Liver (tissue), 8 donors: ENCODE measurements at regions not wholly inside any gene's neighbourhood (a gene's known extent, or its start where the extent isn't known, plus 50 kb on each side); places are given as distances from the start of the nearest gene placed in this dataset.

ENCODE experiments used
- DNase-seq: peaks from one replicate; pipeline ENCODE4 v3.0.0-alpha.2; 2017; ENCODE audit warnings: low spot score
- H3K27ac ChIP-seq, 2 donors: one replicate each; pipeline ENCODE4 v1.7.0; 2013; ENCODE audit warnings: inconsistent platforms in 2 of 2, low read length in 2 of 2, control low read depth in 1 of 2, low read depth in 1 of 2, mild to moderate bottlenecking in 1 of 2
- H3K27me3 ChIP-seq, 4 donors: one replicate each; pipeline versions ENCODE4 v1.6.1 to v1.7.0; 2013; ENCODE audit warnings: low read length in 3 of 4, inconsistent platforms in 1 of 4, mild to moderate bottlenecking in 1 of 4, moderate library complexity in 1 of 4; ENCODE audit not compliant: control insufficient read depth in 4 of 4, insufficient read depth in 4 of 4
- H3K36me3 ChIP-seq, 4 donors: one replicate each; pipeline versions ENCODE4 v1.6.1 to v1.7.0; 2013; ENCODE audit warnings: low read length in 3 of 4, mild to moderate bottlenecking in 3 of 4, low read depth in 1 of 4, moderate library complexity in 1 of 4; ENCODE audit not compliant: control insufficient read depth in 4 of 4, insufficient read depth in 3 of 4
- H3K4me1 ChIP-seq, 4 donors: one replicate each; pipeline versions ENCODE4 v1.6.1 to v1.7.0; 2013; ENCODE audit warnings: low read length in 3 of 4, mild to moderate bottlenecking in 3 of 4, moderate library complexity in 1 of 4; ENCODE audit not compliant: control insufficient read depth in 4 of 4, insufficient read depth in 4 of 4
- H3K4me3 ChIP-seq, 3 donors: one replicate each; pipeline versions ENCODE4 v1.6.1 to v1.7.0; 2013; ENCODE audit warnings: low read length in 3 of 3, control low read depth in 1 of 3, low read depth in 1 of 3, mild to moderate bottlenecking in 1 of 3
- H3K9ac ChIP-seq, 2 donors: one replicate each; pipeline ENCODE4 v1.7.0; 2013; ENCODE audit warnings: low read length in 2 of 2, mild to moderate bottlenecking in 2 of 2, moderate library complexity in 2 of 2, control low read depth in 1 of 2, low read depth in 1 of 2
- H3K9me3 ChIP-seq, 4 donors: one replicate each; pipeline versions ENCODE4 v1.6.1 to v1.7.0; 2013; ENCODE audit warnings: low read length in 3 of 4; ENCODE audit not compliant: control insufficient read depth in 4 of 4
- CTCF ChIP-seq: fragments of 150-350 bp; IDR thresholded peaks from 2 replicates; pipeline ENCODE4 v1.5.1; 2017; ENCODE audit warnings: improper control_type of control experiment, low read depth, low read length; ENCODE audit not compliant: missing input control
- EGR1 ChIP-seq, 2 donors: IDR thresholded peaks; 2 replicates each; pipeline ENCODE4 v1.6.1; 2016 to 2018; ENCODE audit warnings: antibody characterized with exemption in 2 of 2, low read depth in 2 of 2
- GABPA ChIP-seq, 2 donors: IDR thresholded peaks in 1 of 2; conservative IDR thresholded peaks in 1 of 2; 2 replicates each; pipeline ENCODE4 v1.6.1; 2016; ENCODE audit warnings: antibody characterized with exemption in 2 of 2, mild to moderate bottlenecking in 1 of 2, moderate library complexity in 1 of 2
- HNF4A ChIP-seq, 2 donors: conservative IDR thresholded peaks; 2 replicates each; pipeline ENCODE4 v1.6.1; 2016; ENCODE audit warnings: antibody characterized with exemption in 2 of 2, mild to moderate bottlenecking in 2 of 2
- HNF4G ChIP-seq: IDR thresholded peaks from 2 replicates; pipeline ENCODE4 v1.6.1; 2016; ENCODE audit warnings: antibody characterized with exemption
- JUND ChIP-seq, 2 donors: IDR thresholded peaks; 2 replicates each; pipeline ENCODE4 v1.6.1; 2016; ENCODE audit warnings: antibody characterized with exemption in 2 of 2
- MAX ChIP-seq: IDR thresholded peaks from 2 replicates; pipeline ENCODE4 v1.6.1; 2016; ENCODE audit warnings: antibody characterized with exemption
- NR2F2 ChIP-seq: IDR thresholded peaks from 2 replicates; pipeline ENCODE4 v1.6.1; 2016; ENCODE audit warnings: antibody characterized with exemption
- RAD21 ChIP-seq, 2 donors: IDR thresholded peaks; 2 replicates each; pipeline ENCODE4 v1.6.1; 2016; ENCODE audit warnings: antibody characterized with exemption in 2 of 2, mild to moderate bottlenecking in 2 of 2
- REST ChIP-seq: IDR thresholded peaks from 2 replicates; pipeline ENCODE4 v1.6.1; 2016; ENCODE audit warnings: antibody characterized with exemption, mild to moderate bottlenecking
- RXRA ChIP-seq, 2 donors: IDR thresholded peaks; 2 replicates each; pipeline ENCODE4 v1.6.1; 2017 to 2018; ENCODE audit warnings: antibody characterized with exemption in 2 of 2, mild to moderate bottlenecking in 1 of 2
- TAF1 ChIP-seq: conservative IDR thresholded peaks from 2 replicates; pipeline ENCODE4 v1.6.1; 2016; ENCODE audit warnings: antibody characterized with exemption, mild to moderate bottlenecking
- YY1 ChIP-seq: IDR thresholded peaks from 2 replicates; pipeline ENCODE4 v1.6.1; 2016; ENCODE audit warnings: antibody characterized with exemption, mild to moderate bottlenecking
- ZBTB33 ChIP-seq: IDR thresholded peaks from 2 replicates; pipeline ENCODE4 v1.6.1; 2016; ENCODE audit warnings: antibody characterized with exemption
- WGBS: extraction: QIAGEN DNeasy Blood & Tissue Kit; methylation state at CpG from one replicate; pipeline ENCODE4 v1.1.7; 2013; 5-methylcytosine and 5-hydroxymethylcytosine counted together
- TF ChIP-seq, protein P1 (sequence below): IDR thresholded peaks from 2 replicates; pipeline ENCODE4 v1.6.1; 2016; ENCODE audit warnings: antibody characterized with exemption
- donor health status: healthy.
- donor health status: healthy.
- donor health status: healthy.
- donor health status: healthy.
- donor health status: healthy.

DNA sequence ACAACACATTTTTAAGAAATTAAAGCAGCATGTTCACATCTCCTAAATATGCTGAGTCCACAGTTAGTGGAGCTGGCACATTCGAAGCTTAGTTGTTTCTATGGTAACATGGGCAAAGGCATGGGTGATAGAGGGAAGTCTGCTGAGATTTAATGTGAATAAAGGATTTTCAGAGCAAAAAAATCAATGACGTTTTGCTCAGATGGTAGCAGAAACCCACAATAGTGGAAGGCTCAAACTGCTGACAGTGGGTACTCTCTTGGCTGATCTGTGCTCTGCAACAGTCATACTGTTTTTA is 795.1 kb upstream of the ARPP21 start (continued):
- no peak for TF ChIP-seq CTCF
- TF ChIP-seq NR2F2 = no peak
- no peak for TF ChIP-seq GABPA (IDR thresholded peaks at IDR 0.05 in 1 of 2, conservative IDR thresholded peaks at IDR 0.05 in 1 of 2)
- no peak for TF ChIP-seq RXRA (IDR thresholded peaks at IDR 0.05)
- no peak for TF ChIP-seq EGR1 (IDR thresholded peaks at IDR 0.05; ENCODE audit: low read depth in 2 of 2)
- TF ChIP-seq HNF4G = no peak

DNA sequence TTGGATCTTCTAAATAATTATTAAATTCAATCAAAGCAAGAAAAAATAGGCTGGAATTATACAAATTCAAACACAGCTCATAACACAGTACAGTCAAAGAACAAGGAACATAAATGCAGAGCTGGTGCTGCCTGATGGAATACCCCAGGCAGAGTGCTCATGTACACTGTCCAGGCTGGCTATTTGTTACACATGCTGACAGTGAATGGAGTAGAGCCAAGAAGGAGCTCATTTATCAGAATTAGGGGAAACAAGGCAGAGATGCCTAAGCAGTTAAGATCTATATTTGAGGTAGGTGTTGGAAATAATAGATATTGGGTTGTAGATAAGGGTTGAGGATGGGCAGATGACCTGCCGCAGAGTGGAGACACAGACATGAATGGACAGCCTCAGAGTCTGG is 788.2 kb upstream of the ARPP21 start:
- no peak for DNase-seq
- Histone ChIP-seq H3K4me3 (no peak overlapping the region), H3K9me3 (no peaks in the 10 kb centered on the region), H3K27me3 (no peaks in the 10 kb centered on the region), H3K27ac (no peak overlapping the region), H3K9ac (no peak overlapping the region), H3K4me1 (no peaks in the 10 kb centered on the region), H3K36me3 (no peaks in the 10 kb centered on the region)
- whole genome bisulfite sequencing = 95% methylated on average over 1 of the region's 1 CpG
- TF ChIP-seq HNF4G = no peak

GRCh38 chr3:34852844-34853439 is 786.4 kb upstream of the ARPP21 start:
- Histone ChIP-seq H3K36me3 (no peaks in the 10 kb centered on the region), H3K27me3 (no peaks in the 10 kb centered on the region), H3K9ac (no peak overlapping the region), H3K9me3 (no peaks in the 10 kb centered on the region), H3K27ac (no peak overlapping the region), H3K4me1 (no peaks in the 10 kb centered on the region), H3K4me3 (no peak overlapping the region)
- WGBS = 86% methylated on average over 1 of the region's 1 CpG
- DNase-seq = no peak
- TF ChIP-seq RXRA (IDR thresholded peaks at IDR 0.05) (no peak), ZBTB33 (no peak), TAF1 (no peak), JUND (IDR thresholded peaks at IDR 0.05) (no peak), GABPA (IDR thresholded peaks at IDR 0.05 in 1 of 2, conservative IDR thresholded peaks at IDR 0.05 in 1 of 2) (no peak), YY1 (no peak), MAX (no peak), CTCF (no peak), HNF4A (conservative IDR thresholded peaks at IDR 0.05) (no peak), RAD21 (IDR thresholded peaks at IDR 0.05) (no peak), EGR1 (IDR thresholded peaks at IDR 0.05; ENCODE audit: low read depth in 2 of 2) (no peak), REST (no peak), HNF4G (no peak), NR2F2 (no peak)
- TF ChIP-seq, protein P1, sequence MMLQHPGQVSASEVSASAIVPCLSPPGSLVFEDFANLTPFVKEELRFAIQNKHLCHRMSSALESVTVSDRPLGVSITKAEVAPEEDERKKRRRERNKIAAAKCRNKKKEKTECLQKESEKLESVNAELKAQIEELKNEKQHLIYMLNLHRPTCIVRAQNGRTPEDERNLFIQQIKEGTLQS = no peak
